Hepatocyte (in vitro differentiated cells): ENCODE measurements at regions not wholly inside any gene's neighbourhood (a gene's known extent, or its start where the extent isn't known, plus 50 kb on each side); places are given as distances from the start of the nearest gene placed in this dataset.

Experiments
- CTCF ChIP-seq: fragments of 200-600 bp; sonication (generic); IDR thresholded peaks from 2 replicates; pipeline ENCODE4 v1.5.1; 2016; ENCODE audit warnings: antibody characterized with exemption, mild to moderate bottlenecking; ENCODE audit not compliant: poor library complexity
- EZH2 ChIP-seq: fragments of 200-600 bp; sonication (generic); IDR thresholded peaks from 2 replicates; pipeline ENCODE4 v1.6.1; 2016; ENCODE audit warnings: antibody characterized with exemption, mild to moderate bottlenecking, borderline replicate concordance
- EZH2phosphoT487 ChIP-seq: fragments of 200-600 bp; sonication (generic); IDR thresholded peaks from one replicate; pipeline ENCODE4 v1.6.1; 2018; ENCODE audit warnings: antibody characterized with exemption, mild to moderate bottlenecking, low read depth, moderate library complexity; ENCODE audit not compliant: unreplicated experiment, severe bottlenecking

- TF ChIP-seq CTCF (no peak), EZH2 (no peak), EZH2phosphoT487 (no peak)
These were observed 794.3 kb downstream of the C12orf50 start for GRCh38 chr12:87234898-87235297.
